ENCODE measurements at regions not wholly inside any gene's neighbourhood (a gene's known extent, or its start where the extent isn't known, plus 50 kb on each side); places are given as distances from the start of the nearest gene placed in this dataset. TPM values are rescaled to one million over a fixed set of nuclear protein-coding genes. Genes with fewer than 3 reads are reported as not detected.
"Not testable (repeated sequence)": the region's sequence is repeated elsewhere in the genome, so short reads cannot be mapped to it uniquely, and the experiment has no call there.

DNA sequence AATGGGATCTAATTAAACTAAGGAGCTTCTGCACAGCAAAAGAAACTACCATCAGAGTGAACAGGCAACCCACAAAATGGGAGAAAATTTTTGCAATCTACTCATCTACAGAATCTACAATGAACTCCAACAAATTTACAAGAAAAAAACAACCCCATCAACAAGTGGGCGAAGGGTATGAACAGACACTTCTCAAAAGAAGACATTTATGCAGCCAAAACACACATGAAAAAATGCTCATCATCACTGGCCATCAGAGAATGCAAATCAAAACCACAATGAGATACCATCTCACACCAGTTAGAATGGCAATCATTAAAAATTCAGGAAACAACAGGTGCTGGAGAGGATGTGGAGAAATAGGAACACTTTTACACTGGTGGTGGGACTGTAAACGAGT lies 55.6 kb upstream of the MAN1A1 start:
- H3K4me3 ChIP-seq (ENCODE audit: insufficient read depth, low read depth, low read length); POLR2A ChIA-PET (ENCODE audit: unreplicated experiment); in situ Hi-C loops (cut with MboI; ENCODE audit: low sequenced_read_pairs); H2BK20ac ChIP-seq (ENCODE audit: low read depth, low read length); H3K4me2 ChIP-seq (ENCODE audit: low read depth, low read length); H3K56ac ChIP-seq (ENCODE audit: extremely low read depth, insufficient read depth, low read length); H2BK5ac ChIP-seq (ENCODE audit: low read depth, low read length, poor library complexity, severe bottlenecking); H3K9me1 ChIP-seq (ENCODE audit: insufficient read depth, low read length); H2AFZ ChIP-seq (replicated peaks; ENCODE audit: low read length, poor library complexity); H3K4ac ChIP-seq (ENCODE audit: low read depth, low read length); H3K27me3 ChIP-seq (ENCODE audit: control insufficient read depth, insufficient read depth, low read length); CTCF ChIA-PET; H3K36me3 ChIP-seq (ENCODE audit: control insufficient read depth, insufficient read depth, low read length); intact Hi-C loops (cut with micrococcal nuclease); H3K9ac ChIP-seq (ENCODE audit: low read depth, low read length); H4K8ac ChIP-seq (ENCODE audit: low read depth in 2 of 2, low read length in 2 of 2); H3K14ac ChIP-seq (replicated peaks; ENCODE audit: low read depth, low read length); dilution Hi-C loops (cut with HindIII; ENCODE audit: low sequenced_read_pairs, unreplicated experiment); BruUV-seq (replicated peaks); H2BK15ac ChIP-seq (ENCODE audit: low read depth, low read length); H3K4me1 ChIP-seq (ENCODE audit: control insufficient read depth, insufficient read depth, low read length); ATAC-seq (ENCODE audit: low read depth); DNase-seq; H3K18ac ChIP-seq (ENCODE audit: low read depth, low read length); H3K27ac ChIP-seq (ENCODE audit: insufficient read depth, low read length); H2AK9ac ChIP-seq (replicated peaks; ENCODE audit: low read depth, low read length, poor library complexity); H3K9me3 ChIP-seq (ENCODE audit: control insufficient read depth, insufficient read depth, low read length); H2AK5ac ChIP-seq (ENCODE audit: low read depth, low read length); H3K79me1 ChIP-seq (ENCODE audit: low read depth in 1 of 2, low read length in 2 of 2); H4K91ac ChIP-seq (ENCODE audit: insufficient read depth, low read depth, low read length); H4K20me1 ChIP-seq (ENCODE audit: insufficient read depth, low read length); H4K5ac ChIP-seq (ENCODE audit: low read depth, low read length); H2BK120ac ChIP-seq (ENCODE audit: low read depth, low read length); H3K23ac ChIP-seq (ENCODE audit: low read depth, low read length): not testable (repeated sequence)
- no CpG with 5 or more reads among the region's 2 CpGs for WGBS, 2 experiments (ENCODE audit: extremely low coverage in 2 of 2, insufficient read length in 1 of 2)

Small RNA genes in the stretch of these regions (microRNA-seq; reads per million reads assigned to microRNA genes)
- gene COX6A1P3 (ENCODE audit: insufficient read depth, insufficient read length) = not detected
- gene MIR3144 (ENCODE audit: insufficient read depth in 1 of 2, insufficient read length in 1 of 2, unreplicated experiment in 1 of 2) = 0 reads per million in 2 experiments
- 3.1 reads per million for gene RNA5SP215 (ENCODE audit: insufficient read depth, insufficient read length)
- gene RNU6-214P (ENCODE audit: insufficient read depth, insufficient read length) = not detected

Small RNA genes in the stretch of these regions (small RNA-seq; reads per million reads assigned to genes)
- 0 reads per million in 5 experiments for gene COX6A1P3
- gene MIR3144 = 0 to 1.2 (median 0) reads per million in 5 experiments
- gene RNA5SP215 = 0.95 to 73.5 (median 11.8) reads per million in 5 experiments
- gene RNU6-214P = 0 to 3.0 (median 0.31) reads per million in 5 experiments

All from IMR-90 (cell line).